HCT116 (cell line): ENCODE measurements at regions not wholly inside any gene's neighbourhood (a gene's known extent, or its start where the extent isn't known, plus 50 kb on each side); places are given as distances from the start of the nearest gene placed in this dataset.

Source experiments
- ATAC-seq: fragments of 200-7000 bp; cut with Tn5 transposase; 2 replicates; pipeline ENCODE4 v1.9.1; 2020; ENCODE audit warnings: mild to moderate bottlenecking, moderate library complexity
- BruUV-seq: library from RNA; stranded (reverse); fragments of 400-500 nt; replicated peaks from 2 replicates; lab custom pipeline; 2021; lab: Mats Ljungman, UMichigan
- CTCF ChIA-PET: fragments of 300-600 bp; sonication (Branson Sonifier 250); formaldehyde crosslinking; loops from one replicate; lab custom pipeline; 2021; ENCODE audit warnings: antibody characterized with exemption; lab: Charles Lee
- POLR2A ChIA-PET: fragments of 300-600, 350-600 bp; sonication (Branson Sonifier 250); formaldehyde crosslinking; loops from one replicate; lab custom pipeline; 2021; ENCODE audit warnings: antibody characterized with exemption; lab: Charles Lee
- RAD21 ChIA-PET, 2 experiments: fragments of 300-600 bp; sonication (Branson Sonifier 250); formaldehyde crosslinking; loops; one replicate each; lab custom pipeline; 2023; ENCODE audit warnings: low total read pairs in 2 of 2; ENCODE audit not compliant: uncharacterized antibody in 2 of 2, unreplicated experiment in 2 of 2, low non-redundant PET in 1 of 2; lab: Charles Lee
- DNase-seq: peaks from one replicate; pipeline ENCODE4 v3.0.0-alpha.2; 2010; ENCODE audit warnings: low read depth, low spot score
- H2AFZ ChIP-seq: fragments of 200-600 bp; shearing (Covaris generic), sonication (generic); 2 replicates; pipeline ENCODE4 v1.6.1; 2017; ENCODE audit warnings: low read depth, mixed run types, mixed read lengths, antibody characterized with exemption, low read length; ENCODE audit not compliant: poor library complexity, severe bottlenecking
- H3K27ac ChIP-seq: 2 replicates; pipeline ENCODE4 v1.5.1; 2012; ENCODE audit warnings: low read depth, low read length
- H3K27me3 ChIP-seq: fragments of 200-600 bp; sonication (generic); 2 replicates; pipeline ENCODE4 v1.6.1; 2016; ENCODE audit warnings: mixed run types, low read length, mixed read lengths; ENCODE audit not compliant: insufficient read depth
- H3K36me3 ChIP-seq, 2 experiments: fragments of 200-500 bp in 1 of 2; fragments of 200-600 bp in 1 of 2; sonication (Bioruptor generic) in 1 of 2; sonication (generic) in 1 of 2; 2 replicates each; pipeline versions ENCODE4 v1.5.1 to v1.6.1; 2014 to 2016; ENCODE audit warnings: low read length in 2 of 2, inconsistent platforms in 1 of 2, mixed read lengths in 1 of 2, mixed run types in 1 of 2; ENCODE audit not compliant: insufficient read depth in 2 of 2, control insufficient read depth in 1 of 2
- H3K4me1 ChIP-seq, 2 experiments: fragments of 200-600 bp in 1 of 2; sonication (generic) in 1 of 2; 2 replicates each; pipeline versions ENCODE4 v1.5.1 to v1.6.1; 2012 to 2017; ENCODE audit warnings: low read length in 2 of 2, inconsistent platforms in 1 of 2, mild to moderate bottlenecking in 1 of 2, mixed read lengths in 1 of 2, mixed run types in 1 of 2, moderate library complexity in 1 of 2; ENCODE audit not compliant: insufficient read depth in 2 of 2, control insufficient read depth in 1 of 2
- H3K4me2 ChIP-seq: fragments of 200-600 bp; sonication (generic); 2 replicates; pipeline ENCODE4 v1.6.1; 2017; ENCODE audit warnings: mixed run types, low read length, mixed read lengths
- H3K4me3 ChIP-seq, 2 experiments: fragments of 200-600 bp in 1 of 2; sonication (generic) in 1 of 2; replicated peaks in 1 of 2; 2 replicates each; pipeline ENCODE4 v1.5.1; 2011 to 2016; ENCODE audit warnings: low read length in 2 of 2, control low read depth in 1 of 2, low read depth in 1 of 2, mild to moderate bottlenecking in 1 of 2, mixed read lengths in 1 of 2, mixed run types in 1 of 2
- H3K79me2 ChIP-seq: fragments of 200-600 bp; sonication (generic); 2 replicates; pipeline ENCODE4 v1.6.1; 2017; ENCODE audit warnings: mild to moderate bottlenecking, mixed run types, low read length, moderate library complexity, mixed read lengths; ENCODE audit not compliant: insufficient read depth
- H3K9ac ChIP-seq: fragments of 200-600 bp; sonication (generic); 2 replicates; pipeline ENCODE4 v1.6.1; 2016; ENCODE audit warnings: low read length, mixed read lengths
- H3K9me2 ChIP-seq: fragments of 200-600 bp; sonication (generic), shearing (Covaris generic); 2 replicates; pipeline ENCODE4 v1.6.1; 2017; ENCODE audit warnings: mixed run types, mild to moderate bottlenecking, moderate library complexity; ENCODE audit not compliant: insufficient read depth
- H3K9me3 ChIP-seq, 2 experiments: fragments of 200-500 bp in 1 of 2; fragments of 200-600 bp in 1 of 2; sonication (Bioruptor generic) in 1 of 2; sonication (generic) in 1 of 2; 2 replicates each; pipeline ENCODE4 v1.6.1; 2014 to 2017; ENCODE audit warnings: low read length in 2 of 2, mixed read lengths in 2 of 2, inconsistent platforms in 1 of 2, low read depth in 1 of 2, mild to moderate bottlenecking in 1 of 2, mixed run types in 1 of 2, moderate library complexity in 1 of 2; ENCODE audit not compliant: control insufficient read depth in 1 of 2, insufficient read depth in 1 of 2
- H4K20me1 ChIP-seq: fragments of 200-600 bp; sonication (generic), shearing (Covaris generic); 2 replicates; pipeline ENCODE4 v1.6.1; 2017; ENCODE audit warnings: mixed run types, mild to moderate bottlenecking, moderate library complexity; ENCODE audit not compliant: insufficient read depth
- CBX3 ChIP-seq: IDR thresholded peaks from 2 replicates; pipeline ENCODE4 v1.6.1; 2012; ENCODE audit warnings: low read depth
- CEBPB ChIP-seq: IDR thresholded peaks from 2 replicates; pipeline ENCODE4 v1.6.1; 2012; ENCODE audit warnings: low read depth
- EZH2 ChIP-seq: fragments of 200-600 bp; sonication (generic); IDR thresholded peaks from 2 replicates; pipeline ENCODE4 v1.6.1; 2017; ENCODE audit warnings: antibody characterized with exemption, mixed run types
- EZH2phosphoT487 ChIP-seq: fragments of 200-600 bp; IDR thresholded peaks from 2 replicates; pipeline ENCODE4 v1.6.1; 2018; ENCODE audit warnings: antibody characterized with exemption, borderline replicate concordance
- POLR2A ChIP-seq: IDR thresholded peaks from 2 replicates; pipeline ENCODE4 v1.7.0; 2011; ENCODE audit warnings: borderline replicate concordance; ENCODE audit not compliant: insufficient read depth, insufficient read length; ENCODE audit errors: extremely low read depth
- POLR2AphosphoS5 ChIP-seq: IDR thresholded peaks from 2 replicates; pipeline ENCODE4 v1.6.1; 2011; ENCODE audit warnings: mild to moderate bottlenecking, low read depth, low read length, moderate library complexity
- RAD21 ChIP-seq: IDR thresholded peaks from 2 replicates; pipeline ENCODE4 v1.6.1; 2012; ENCODE audit warnings: low read depth, mild to moderate bottlenecking
- SIN3A ChIP-seq: IDR thresholded peaks from 2 replicates; pipeline ENCODE4 v1.6.1; 2012; ENCODE audit warnings: low read depth
- ZNF274 ChIP-seq: fragments of 200-500 bp; sonication (Bioruptor generic); IDR thresholded peaks from 2 replicates; pipeline ENCODE4 v1.6.1; 2014; ENCODE audit warnings: mild to moderate bottlenecking, low read depth, low read length, inconsistent platforms
- intact Hi-C: fragments of 100-400 bp; cut with micrococcal nuclease; formaldehyde crosslinking; loops from 2 replicates; pipeline ENCODE4 v1.10.0; 2022
- TF ChIP-seq, protein P1 (sequence below): IDR thresholded peaks from 2 replicates; pipeline ENCODE4 v1.6.1; 2012
- TF ChIP-seq, protein P2 (sequence below), 3 experiments: fragments of 200-600 bp in 1 of 3; sonication (generic) in 1 of 3; IDR thresholded peaks in 2 of 3; conservative IDR thresholded peaks in 1 of 3; 2 replicates each; pipeline ENCODE4 v1.5.1; 2012 to 2017; ENCODE audit warnings: low read depth in 2 of 3, low read length in 2 of 3, antibody characterized with exemption in 1 of 3, borderline replicate concordance in 1 of 3, control low read depth in 1 of 3, mild to moderate bottlenecking in 1 of 3, mixed read lengths in 1 of 3, mixed run types in 1 of 3, moderate library complexity in 1 of 3; ENCODE audit not compliant: insufficient read depth in 1 of 3
- TF ChIP-seq, protein P3 (sequence below): IDR thresholded peaks from 2 replicates; pipeline ENCODE4 v1.6.1; 2012

DNA sequence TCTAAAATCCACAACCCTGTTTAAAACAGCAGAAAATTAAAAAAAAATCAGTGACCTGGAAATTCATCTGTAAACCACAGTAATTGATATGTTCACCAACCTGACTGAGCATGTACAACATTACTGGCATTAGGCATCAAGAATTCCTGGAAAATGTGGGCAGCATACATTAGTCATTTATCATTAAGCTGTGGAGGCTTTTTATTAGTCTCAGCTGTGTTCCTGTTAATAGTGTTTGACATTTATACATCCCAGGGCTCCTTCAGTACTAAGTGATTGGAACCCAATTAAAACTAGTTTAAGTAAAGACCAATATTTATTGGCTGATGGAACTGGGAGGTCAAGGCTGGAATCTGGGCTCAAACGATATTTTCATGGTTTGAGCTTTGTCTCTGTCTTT is 227.3 kb upstream of the GIMD1 start:
- no peak overlapping the region for H2AFZ ChIP-seq
- ChIA-PET POLR2A (no interaction called here), RAD21 (no interaction called here), CTCF (no interaction called here)
- no peaks in the 10 kb centered on the region for H4K20me1 ChIP-seq
- no peak overlapping the region for H3K4me3 ChIP-seq
- H3K4me2 ChIP-seq: no peak overlapping the region
- no peaks in the 10 kb centered on the region for H3K9me3 ChIP-seq
- no TSS peak for BruUV-seq
- H3K9me2 ChIP-seq: no peaks in the 10 kb centered on the region
- intact Hi-C loops: no loop called here
- no peak for DNase-seq
- no peak overlapping the region for H3K27ac ChIP-seq
- no peak overlapping the region for H3K9ac ChIP-seq
- no peaks in the 10 kb centered on the region for H3K79me2 ChIP-seq
- H3K36me3 ChIP-seq: no peaks in the 10 kb centered on the region
- no peak for ATAC-seq
- TF ChIP-seq POLR2A (no peak), EZH2phosphoT487 (no peak), CBX3 (no peak), RAD21 (no peak), POLR2AphosphoS5 (no peak), ZNF274 (no peak), CEBPB (no peak), EZH2 (no peak), SIN3A (no peak)
- TF ChIP-seq, protein P1, sequence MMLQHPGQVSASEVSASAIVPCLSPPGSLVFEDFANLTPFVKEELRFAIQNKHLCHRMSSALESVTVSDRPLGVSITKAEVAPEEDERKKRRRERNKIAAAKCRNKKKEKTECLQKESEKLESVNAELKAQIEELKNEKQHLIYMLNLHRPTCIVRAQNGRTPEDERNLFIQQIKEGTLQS: no peak
- TF ChIP-seq, protein P2, sequence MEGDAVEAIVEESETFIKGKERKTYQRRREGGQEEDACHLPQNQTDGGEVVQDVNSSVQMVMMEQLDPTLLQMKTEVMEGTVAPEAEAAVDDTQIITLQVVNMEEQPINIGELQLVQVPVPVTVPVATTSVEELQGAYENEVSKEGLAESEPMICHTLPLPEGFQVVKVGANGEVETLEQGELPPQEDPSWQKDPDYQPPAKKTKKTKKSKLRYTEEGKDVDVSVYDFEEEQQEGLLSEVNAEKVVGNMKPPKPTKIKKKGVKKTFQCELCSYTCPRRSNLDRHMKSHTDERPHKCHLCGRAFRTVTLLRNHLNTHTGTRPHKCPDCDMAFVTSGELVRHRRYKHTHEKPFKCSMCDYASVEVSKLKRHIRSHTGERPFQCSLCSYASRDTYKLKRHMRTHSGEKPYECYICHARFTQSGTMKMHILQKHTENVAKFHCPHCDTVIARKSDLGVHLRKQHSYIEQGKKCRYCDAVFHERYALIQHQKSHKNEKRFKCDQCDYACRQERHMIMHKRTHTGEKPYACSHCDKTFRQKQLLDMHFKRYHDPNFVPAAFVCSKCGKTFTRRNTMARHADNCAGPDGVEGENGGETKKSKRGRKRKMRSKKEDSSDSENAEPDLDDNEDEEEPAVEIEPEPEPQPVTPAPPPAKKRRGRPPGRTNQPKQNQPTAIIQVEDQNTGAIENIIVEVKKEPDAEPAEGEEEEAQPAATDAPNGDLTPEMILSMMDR (IDR thresholded peaks at IDR 0.05 in 2 of 3, conservative IDR thresholded peaks at IDR 0.05 in 1 of 3; ENCODE audit: borderline replicate concordance in 1 of 3, insufficient read depth in 1 of 3, low read depth in 2 of 3, low read length in 2 of 3): no peak
- TF ChIP-seq, protein P3, sequence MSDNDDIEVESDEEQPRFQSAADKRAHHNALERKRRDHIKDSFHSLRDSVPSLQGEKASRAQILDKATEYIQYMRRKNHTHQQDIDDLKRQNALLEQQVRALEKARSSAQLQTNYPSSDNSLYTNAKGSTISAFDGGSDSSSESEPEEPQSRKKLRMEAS: no peak
- no peaks in the 10 kb centered on the region for H3K4me1 ChIP-seq
- no peaks in the 10 kb centered on the region for H3K27me3 ChIP-seq
